ENCODE measurements at regions not wholly inside any gene's neighbourhood (a gene's known extent, or its start where the extent isn't known, plus 50 kb on each side); places are given as distances from the start of the nearest gene placed in this dataset.

DNA sequence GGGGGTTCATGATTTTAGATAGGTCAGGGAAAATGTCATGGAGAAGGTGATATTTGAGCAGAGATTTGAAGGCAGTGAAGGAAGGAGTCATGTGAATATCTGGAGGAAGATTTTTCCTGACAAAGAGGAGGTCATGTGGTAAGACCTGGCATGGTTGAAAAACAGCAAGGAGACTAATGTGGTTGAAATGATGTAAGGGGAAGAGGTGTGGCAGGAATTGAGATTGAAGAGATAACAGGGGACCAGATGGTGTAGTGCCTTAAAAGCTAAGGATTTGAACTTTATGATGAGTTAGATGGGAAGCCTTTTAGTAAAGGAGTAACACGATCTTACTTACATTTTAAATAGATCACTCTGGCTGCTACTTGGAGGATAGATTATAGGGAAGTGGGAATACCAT is 210.9 kb downstream of the RTL9 start:
- ChIA-PET POLR2A (no interaction called here), CTCF (no interaction called here)
- Mint-ChIP-seq H3K9me3 (no peaks in the 10 kb centered on the region), H3K4me1 (ENCODE audit: low read depth) (peaks cover 6% of the 10 kb centered on the region), H3K36me3 (ENCODE audit: low read depth) (no peaks in the 10 kb centered on the region), H3K27me3 (no peaks in the 10 kb centered on the region), H3K4me3 (no peak overlapping the region), H3K27ac (no peak overlapping the region)
- Histone ChIP-seq H3K27ac (ENCODE audit: low read depth in 1 of 2, low read length in 2 of 2) (no peak overlapping the region), H3K4me3 (ENCODE audit: low read length) (no peak overlapping the region), H3K36me3 (ENCODE audit: insufficient read depth, low read length) (no peaks in the 10 kb centered on the region), H3K27me3 (ENCODE audit: control insufficient read depth in 1 of 2, insufficient read depth in 2 of 2, low read length in 2 of 2) (no peaks in the 10 kb centered on the region), H3K4me1 (ENCODE audit: insufficient read depth, low read length) (no peaks in the 10 kb centered on the region), H3K9me3 (ENCODE audit: control insufficient read depth in 1 of 2, insufficient read depth in 1 of 2, low read length in 2 of 2) (no peaks in the 10 kb centered on the region)
- intact Hi-C loops (cut with DNase I, micrococcal nuclease), result no loop called here
- DNase-seq, result no peak
- ATAC-seq (ENCODE audit: poor library complexity), result no peak
- TF ChIP-seq, protein P1, sequence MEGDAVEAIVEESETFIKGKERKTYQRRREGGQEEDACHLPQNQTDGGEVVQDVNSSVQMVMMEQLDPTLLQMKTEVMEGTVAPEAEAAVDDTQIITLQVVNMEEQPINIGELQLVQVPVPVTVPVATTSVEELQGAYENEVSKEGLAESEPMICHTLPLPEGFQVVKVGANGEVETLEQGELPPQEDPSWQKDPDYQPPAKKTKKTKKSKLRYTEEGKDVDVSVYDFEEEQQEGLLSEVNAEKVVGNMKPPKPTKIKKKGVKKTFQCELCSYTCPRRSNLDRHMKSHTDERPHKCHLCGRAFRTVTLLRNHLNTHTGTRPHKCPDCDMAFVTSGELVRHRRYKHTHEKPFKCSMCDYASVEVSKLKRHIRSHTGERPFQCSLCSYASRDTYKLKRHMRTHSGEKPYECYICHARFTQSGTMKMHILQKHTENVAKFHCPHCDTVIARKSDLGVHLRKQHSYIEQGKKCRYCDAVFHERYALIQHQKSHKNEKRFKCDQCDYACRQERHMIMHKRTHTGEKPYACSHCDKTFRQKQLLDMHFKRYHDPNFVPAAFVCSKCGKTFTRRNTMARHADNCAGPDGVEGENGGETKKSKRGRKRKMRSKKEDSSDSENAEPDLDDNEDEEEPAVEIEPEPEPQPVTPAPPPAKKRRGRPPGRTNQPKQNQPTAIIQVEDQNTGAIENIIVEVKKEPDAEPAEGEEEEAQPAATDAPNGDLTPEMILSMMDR (IDR thresholded peaks at IDR 0.05), result no peak

DNA sequence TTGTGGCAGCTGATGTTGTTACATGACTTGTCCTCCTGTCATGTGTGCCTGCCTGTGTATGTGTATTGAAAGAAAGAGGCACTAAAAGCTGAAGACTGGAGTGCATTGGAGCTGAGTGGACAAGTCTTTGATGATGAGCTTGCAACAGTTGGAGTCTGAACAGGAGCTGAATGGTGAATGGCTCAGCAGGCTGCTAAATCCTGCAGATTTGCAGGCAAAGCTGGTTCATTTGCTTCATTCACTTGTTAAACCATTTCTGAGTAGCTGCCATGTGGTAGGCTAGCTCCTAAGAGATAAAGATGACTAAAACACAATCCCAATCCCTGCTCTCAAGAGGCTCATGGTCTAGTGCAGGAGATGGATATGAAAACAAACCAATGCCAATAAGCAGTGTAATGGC is 217.3 kb downstream of the CHRDL1 start:
- H3K27me3 Mint-ChIP-seq, result no peaks in the 10 kb centered on the region
- H3K4me1 ChIP-seq (ENCODE audit: insufficient read depth, low read length), result no peaks in the 10 kb centered on the region
- ChIA-PET POLR2A (no interaction called here), CTCF (interaction anchor here (0.9 kb wide), 1 partner anchor 19 kb away, joined by 4 read pairs; no protein-coding TSS in a partner anchor)
- no peaks in the 10 kb centered on the region for H3K36me3 ChIP-seq (ENCODE audit: insufficient read depth, low read length)
- H3K27ac ChIP-seq (ENCODE audit: low read depth in 1 of 2, low read length in 2 of 2), result no peak overlapping the region
- H3K4me3 ChIP-seq (ENCODE audit: low read length), result no peak overlapping the region
- intact Hi-C loops (cut with DNase I, micrococcal nuclease), result no loop called here
- TF ChIP-seq, protein P1 (IDR thresholded peaks at IDR 0.05), result no peak
- H3K9me3 Mint-ChIP-seq, result no peaks in the 10 kb centered on the region
- no peak overlapping the region for H3K27ac Mint-ChIP-seq
- H3K9me3 ChIP-seq (ENCODE audit: control insufficient read depth in 1 of 2, insufficient read depth in 1 of 2, low read length in 2 of 2), result no peaks in the 10 kb centered on the region
- no peak for DNase-seq
- ATAC-seq (ENCODE audit: poor library complexity), result no peak
- no peaks in the 10 kb centered on the region for H3K36me3 Mint-ChIP-seq (ENCODE audit: low read depth)
- H3K27me3 ChIP-seq (ENCODE audit: control insufficient read depth in 1 of 2, insufficient read depth in 2 of 2, low read length in 2 of 2), result no peaks in the 10 kb centered on the region
- H3K4me1 Mint-ChIP-seq (ENCODE audit: low read depth), result no peaks in the 10 kb centered on the region
- H3K4me3 Mint-ChIP-seq, result no peak overlapping the region

DNA sequence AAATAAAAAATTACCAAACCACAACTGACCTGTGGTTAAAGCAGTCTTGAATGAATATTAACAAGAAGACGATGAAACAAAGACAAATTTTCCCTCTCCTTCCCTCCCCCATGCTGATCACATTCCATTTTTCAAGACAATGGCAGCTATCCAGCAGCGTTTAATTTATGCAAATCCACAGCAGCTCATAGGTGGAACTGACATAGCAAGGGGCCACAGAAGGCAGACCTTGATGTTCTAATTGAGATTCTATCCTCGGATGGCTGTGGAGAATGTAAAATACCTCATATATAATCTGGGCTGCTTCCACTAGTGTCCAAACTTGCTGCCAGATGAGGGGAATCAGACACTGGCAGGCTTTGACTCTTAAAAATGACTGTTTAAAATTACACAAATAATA is 211.5 kb downstream of the CHRDL1 start:
- H3K36me3 ChIP-seq (ENCODE audit: insufficient read depth, low read length), result no peaks in the 10 kb centered on the region
- H3K27ac ChIP-seq (ENCODE audit: low read depth in 1 of 2, low read length in 2 of 2), result no peak overlapping the region
- Mint-ChIP-seq H3K9me3 (no peaks in the 10 kb centered on the region), H3K4me1 (ENCODE audit: low read depth) (no peaks in the 10 kb centered on the region), H3K27ac (no peak overlapping the region), H3K27me3 (no peaks in the 10 kb centered on the region), H3K36me3 (ENCODE audit: low read depth) (no peaks in the 10 kb centered on the region), H3K4me3 (no peak overlapping the region)
- no peaks in the 10 kb centered on the region for H3K9me3 ChIP-seq (ENCODE audit: control insufficient read depth in 1 of 2, insufficient read depth in 1 of 2, low read length in 2 of 2)
- CTCF ChIA-PET, result no interaction called here
- H3K4me3 ChIP-seq (ENCODE audit: low read length), result no peak overlapping the region
- DNase-seq (no peak), ATAC-seq (ENCODE audit: poor library complexity) (no peak)
- POLR2A ChIA-PET, result no interaction called here
- no peaks in the 10 kb centered on the region for H3K27me3 ChIP-seq (ENCODE audit: control insufficient read depth in 1 of 2, insufficient read depth in 2 of 2, low read length in 2 of 2)
- TF ChIP-seq, protein P1 (IDR thresholded peaks at IDR 0.05), result no peak
- intact Hi-C loops (cut with DNase I, micrococcal nuclease), result no loop called here
- no peaks in the 10 kb centered on the region for H3K4me1 ChIP-seq (ENCODE audit: insufficient read depth, low read length)

All from CD4-positive, alpha-beta T cell (primary cell).